ENCODE measurements at regions not wholly inside any gene's neighbourhood (a gene's known extent, or its start where the extent isn't known, plus 50 kb on each side); places are given as distances from the start of the nearest gene placed in this dataset.

DNA sequence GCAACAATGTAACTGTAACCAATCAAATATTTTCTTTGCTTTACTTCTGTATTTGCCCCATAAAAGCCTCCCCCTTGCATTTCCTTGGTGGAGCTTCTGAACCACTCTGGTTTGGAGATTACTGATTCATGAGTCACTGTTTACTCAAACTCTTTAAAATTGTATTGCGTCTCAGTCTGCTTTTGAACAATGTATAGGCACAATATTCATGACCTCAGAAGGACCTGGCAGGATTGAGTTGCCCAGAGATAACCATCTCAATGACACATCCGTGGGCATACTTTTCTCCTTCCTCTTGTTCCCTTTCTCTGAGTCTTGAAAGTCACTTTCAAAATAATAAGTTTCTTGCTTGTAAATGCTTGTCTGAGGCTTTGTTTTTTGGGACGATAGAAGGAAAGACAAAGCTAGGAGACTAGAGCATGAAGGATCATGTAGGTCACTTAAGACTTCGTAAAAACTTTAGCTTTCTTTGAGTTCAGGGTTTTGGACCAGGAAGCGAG, 57.1 kb upstream of the POU1F1 start:
- TF ChIP-seq POLR2A (IDR thresholded peaks at IDR 0.05) = no peak
- no peak for TF ChIP-seq EP300 (IDR thresholded peaks at IDR 0.05; ENCODE audit: low read depth)
- TF ChIP-seq POLR2AphosphoS5 (IDR thresholded peaks at IDR 0.05) = no peak
- TF ChIP-seq, protein P1, sequence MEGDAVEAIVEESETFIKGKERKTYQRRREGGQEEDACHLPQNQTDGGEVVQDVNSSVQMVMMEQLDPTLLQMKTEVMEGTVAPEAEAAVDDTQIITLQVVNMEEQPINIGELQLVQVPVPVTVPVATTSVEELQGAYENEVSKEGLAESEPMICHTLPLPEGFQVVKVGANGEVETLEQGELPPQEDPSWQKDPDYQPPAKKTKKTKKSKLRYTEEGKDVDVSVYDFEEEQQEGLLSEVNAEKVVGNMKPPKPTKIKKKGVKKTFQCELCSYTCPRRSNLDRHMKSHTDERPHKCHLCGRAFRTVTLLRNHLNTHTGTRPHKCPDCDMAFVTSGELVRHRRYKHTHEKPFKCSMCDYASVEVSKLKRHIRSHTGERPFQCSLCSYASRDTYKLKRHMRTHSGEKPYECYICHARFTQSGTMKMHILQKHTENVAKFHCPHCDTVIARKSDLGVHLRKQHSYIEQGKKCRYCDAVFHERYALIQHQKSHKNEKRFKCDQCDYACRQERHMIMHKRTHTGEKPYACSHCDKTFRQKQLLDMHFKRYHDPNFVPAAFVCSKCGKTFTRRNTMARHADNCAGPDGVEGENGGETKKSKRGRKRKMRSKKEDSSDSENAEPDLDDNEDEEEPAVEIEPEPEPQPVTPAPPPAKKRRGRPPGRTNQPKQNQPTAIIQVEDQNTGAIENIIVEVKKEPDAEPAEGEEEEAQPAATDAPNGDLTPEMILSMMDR (IDR thresholded peaks at IDR 0.05) = no peak

GRCh38 chr3:87332789-87333188, 56.4 kb upstream of the POU1F1 start:
- H3K9me3 ChIP-seq = no peaks in the 10 kb centered on the region
- H3K36me3 ChIP-seq = no peaks in the 10 kb centered on the region
- WGBS, 2 donors (ENCODE audit: low coverage in 1 of 2) = 64 to 69% methylated on average over 4 to 6 of the region's 6 CpGs
- intact Hi-C loops (cut with DNase I; ENCODE audit: low total_unique reads) = no loop called here
- H3K4me3 ChIP-seq = no peak overlapping the region
- no peaks in the 10 kb centered on the region for H3K27me3 ChIP-seq
- DNase-seq = no peak
- H3K4me1 ChIP-seq = peaks cover 0 to 17% (median 1%) of the 10 kb centered on the region in 4 donors
- in situ Hi-C loops (cut with MboI; ENCODE audit: low pct_ligation_motif_present in 1 of 4, low pct_unique_long_range_greater_than_20kb in 1 of 4, low sequenced_read_pairs in 3 of 4) = no loop called here
- TF ChIP-seq POLR2AphosphoS5 (IDR thresholded peaks at IDR 0.05) = no peak
- peak overlapping the region in 3 of 4 donors; percentile 22 to 43 (median 33) for H3K27ac ChIP-seq

More for the DNA sequence above, 57.1 kb upstream of the POU1F1 start:
- no peak for DNase-seq
- Histone ChIP-seq H3K36me3 (no peaks in the 10 kb centered on the region), H3K4me3 (no peak overlapping the region), H3K4me1 (peaks cover 0 to 17% (median 1%) of the 10 kb centered on the region in 4 donors), H3K27ac (peak overlapping the region; percentile 4 to 62 (median 53)), H3K9me3 (no peaks in the 10 kb centered on the region), H3K27me3 (no peaks in the 10 kb centered on the region)
- 42 to 49% methylated on average over 4 to 5 of the region's 5 CpGs for WGBS, 2 donors (ENCODE audit: low coverage in 1 of 2)
- in situ Hi-C loops (cut with MboI; ENCODE audit: low pct_ligation_motif_present in 1 of 4, low pct_unique_long_range_greater_than_20kb in 1 of 4, low sequenced_read_pairs in 3 of 4) (no loop called here), intact Hi-C loops (cut with DNase I; ENCODE audit: low total_unique reads) (no loop called here)

- intact Hi-C loops (cut with DNase I; ENCODE audit: low total_unique reads) (no loop called here), in situ Hi-C loops (cut with MboI; ENCODE audit: low pct_ligation_motif_present in 1 of 4, low pct_unique_long_range_greater_than_20kb in 1 of 4, low sequenced_read_pairs in 3 of 4) (no loop called here)
- peaks cover 0 to 13% (median 1%) of the 10 kb centered on the region in 4 donors for H3K4me1 ChIP-seq
- TF ChIP-seq POLR2AphosphoS5 (IDR thresholded peaks at IDR 0.05) (no peak), EP300 (IDR thresholded peaks at IDR 0.05; ENCODE audit: low read depth) (no peak)
- H3K36me3 ChIP-seq = no peaks in the 10 kb centered on the region
- no peak overlapping the region for H3K4me3 ChIP-seq
- no peak overlapping the region for H3K27ac ChIP-seq
- DNase-seq = no peak
- WGBS, 2 donors (ENCODE audit: low coverage in 1 of 2) = 0% methylated on average over 1 of the region's 1 CpG
- no peaks in the 10 kb centered on the region for H3K27me3 ChIP-seq
- no peaks in the 10 kb centered on the region for H3K9me3 ChIP-seq
These were observed 52.7 kb upstream of the POU1F1 start for GRCh38 chr3:87329065-87329464.

Small RNA genes in the stretch of these regions (small RNA-seq; reads per million reads assigned to genes)
- gene RNU6-873P = 0 reads per million in 4 donors
- 0 reads per million in 4 donors for gene RNU6ATAC6P
